Neural cell (in vitro differentiated cells): ENCODE measurements at regions not wholly inside any gene's neighbourhood (a gene's known extent, or its start where the extent isn't known, plus 50 kb on each side); places are given as distances from the start of the nearest gene placed in this dataset.

Experiments used
- H2AFZ ChIP-seq: fragments of 200-600, 300-800 bp; sonication (generic), shearing (Covaris generic); 2 replicates; pipeline ENCODE4 v1.6.0; 2014; ENCODE audit warnings: low read depth, mild to moderate bottlenecking, antibody characterized with exemption, low read length, moderate library complexity
- H3F3A ChIP-seq: fragments of 200-600 bp; shearing (Covaris generic); 2 replicates; pipeline ENCODE4 v1.6.1; 2016; ENCODE audit warnings: mild to moderate bottlenecking, moderate library complexity, mixed read lengths, antibody characterized with exemption, low read length; ENCODE audit not compliant: insufficient read depth, poor library complexity, severe bottlenecking
- H3K27ac ChIP-seq: fragments of 200-600, 300-800 bp; sonication (generic), shearing (Covaris generic); 2 replicates; pipeline ENCODE4 v1.5.1; 2014; ENCODE audit warnings: mild to moderate bottlenecking, low read length, moderate library complexity
- H3K27me3 ChIP-seq: fragments of 300-800, 200-600 bp; sonication (generic), shearing (Covaris generic); 2 replicates; pipeline ENCODE4 v1.6.0; 2014; ENCODE audit warnings: mild to moderate bottlenecking, low read depth, low read length, moderate library complexity; ENCODE audit not compliant: insufficient read depth
- H3K36me3 ChIP-seq: fragments of 300-800, 200-600 bp; sonication (generic), shearing (Covaris generic); 2 replicates; pipeline ENCODE4 v1.5.1; 2014; ENCODE audit warnings: mild to moderate bottlenecking, antibody characterized with exemption, low read length, moderate library complexity; ENCODE audit not compliant: insufficient read depth
- H3K4me2 ChIP-seq: fragments of 300-800, 200-600 bp; sonication (generic), shearing (Covaris generic); 2 replicates; pipeline ENCODE4 v1.6.0; 2014; ENCODE audit warnings: mild to moderate bottlenecking, low read length
- H3K4me3 ChIP-seq: fragments of 300-800, 200-600 bp; sonication (generic), shearing (Covaris generic); 2 replicates; pipeline ENCODE4 v1.5.1; 2014; ENCODE audit warnings: mild to moderate bottlenecking, low read length, moderate library complexity
- H3K79me2 ChIP-seq: fragments of 200-600 bp; shearing (Covaris generic); replicated peaks from 2 replicates; pipeline ENCODE4 v1.6.0; 2014; ENCODE audit warnings: mild to moderate bottlenecking, low read length, moderate library complexity; ENCODE audit not compliant: insufficient read depth
- H3K9ac ChIP-seq: fragments of 300-800, 200-600 bp; sonication (generic), shearing (Covaris generic); 2 replicates; pipeline ENCODE4 v1.6.1; 2016; ENCODE audit warnings: mild to moderate bottlenecking, low read length, mixed read lengths
- H3K9me2 ChIP-seq: fragments of 200-600 bp; shearing (Covaris generic); 2 replicates; pipeline ENCODE4 v1.6.1; 2016; ENCODE audit warnings: mild to moderate bottlenecking, low read length, mixed read lengths; ENCODE audit not compliant: insufficient read depth
- H3K9me3 ChIP-seq: fragments of 200-600, 300-800 bp; sonication (generic), shearing (Covaris generic); 2 replicates; pipeline ENCODE4 v1.6.1; 2016; ENCODE audit warnings: mild to moderate bottlenecking, mixed run types, low read length, moderate library complexity, mixed read lengths
- H4K20me1 ChIP-seq: fragments of 200-600 bp; shearing (Covaris generic); 2 replicates; pipeline ENCODE4 v1.6.1; 2016; ENCODE audit warnings: mild to moderate bottlenecking, mixed run types; ENCODE audit not compliant: insufficient read depth
- CTCF ChIP-seq: fragments of 450-650 bp; IDR thresholded peaks from 2 replicates; pipeline ENCODE4 v1.5.1; 2014; ENCODE audit warnings: antibody characterized with exemption, mild to moderate bottlenecking, moderate library complexity; ENCODE audit not compliant: poor library complexity, severe bottlenecking
- EP300 ChIP-seq: fragments of 450-650 bp; conservative IDR thresholded peaks from 2 replicates; pipeline ENCODE4 v1.6.1; 2014; ENCODE audit warnings: antibody characterized with exemption, mild to moderate bottlenecking, moderate library complexity; ENCODE audit not compliant: poor library complexity, severe bottlenecking
- EZH2 ChIP-seq: fragments of 200-600, 300-800 bp; shearing (Covaris generic), sonication (generic); IDR thresholded peaks from 2 replicates; pipeline ENCODE4 v1.6.1; 2014; ENCODE audit warnings: antibody characterized with exemption, low read length, borderline replicate concordance, mild to moderate bottlenecking; ENCODE audit not compliant: insufficient read depth, poor library complexity, severe bottlenecking
- MXI1 ChIP-seq: fragments of 450-650 bp; conservative IDR thresholded peaks from 2 replicates; pipeline ENCODE4 v1.6.1; 2014; ENCODE audit warnings: antibody characterized with exemption, mild to moderate bottlenecking; ENCODE audit not compliant: poor library complexity, severe bottlenecking
- POLR2AphosphoS5 ChIP-seq: IDR thresholded peaks from 2 replicates; pipeline ENCODE4 v1.6.1; 2012
- RAD21 ChIP-seq: fragments of 450-650 bp; conservative IDR thresholded peaks from 2 replicates; pipeline ENCODE4 v1.6.1; 2014; ENCODE audit warnings: antibody characterized with exemption, mild to moderate bottlenecking, moderate library complexity
- REST ChIP-seq: IDR thresholded peaks from 2 replicates; pipeline ENCODE4 v1.6.1; 2012; ENCODE audit warnings: borderline replicate concordance
- SMC3 ChIP-seq: fragments of 450-650 bp; conservative IDR thresholded peaks from 2 replicates; pipeline ENCODE4 v1.6.1; 2014; ENCODE audit warnings: antibody characterized with exemption, mild to moderate bottlenecking, moderate library complexity; ENCODE audit not compliant: poor library complexity
- TAF1 ChIP-seq: IDR thresholded peaks from 2 replicates; pipeline ENCODE4 v1.6.1; 2012; ENCODE audit warnings: low read depth
- small RNA-seq, 3 experiments: library from RNA; depleted of rRNA; stranded (forward); fragments of <200 nt; gene quantifications; one replicate each; pipeline ENCODE3, GENCODE V24; 2012

- Histone ChIP-seq H3K27me3 (no peaks in the 10 kb centered on the region), H2AFZ (peak overlapping the region; percentile 85), H3K9me3 (no peaks in the 10 kb centered on the region)
Observed at GRCh38 chr6:4018171-4018923, 60.6 kb downstream of the FAM217A start.

More at GRCh38 chr6:4018171-4018923, 60.6 kb downstream of the FAM217A start:
- Histone ChIP-seq H3K4me2 (peak overlapping the region; percentile 99), H3K9me2 (no peaks in the 10 kb centered on the region), H3K27ac (peak overlapping the region; percentile 97), H3F3A (peaks cover 14% of the 10 kb centered on the region), H3K79me2 (peaks cover 58% of the 10 kb centered on the region), H3K4me3 (peak overlapping the region; percentile 90), H4K20me1 (no peaks in the 10 kb centered on the region), H3K36me3 (no peaks in the 10 kb centered on the region), H3K9ac (peak overlapping the region; percentile 96)
- TF ChIP-seq TAF1 (peak; percentile 84), MXI1 (peak; percentile 77), EP300 (peak; percentile 54), SMC3 (peak; percentile 26), EZH2 (no peak), CTCF (peak; percentile 74), RAD21 (no peak), REST (peak; percentile 84), POLR2AphosphoS5 (peak; percentile 98)

Small RNA genes in the stretch of these regions (small RNA-seq; reads per million reads assigned to genes)
- gene AL590004.1 = 0 reads per million in 3 experiments
